Smooth muscle cell (in vitro differentiated cells): ENCODE measurements at regions not wholly inside any gene's neighbourhood (a gene's known extent, or its start where the extent isn't known, plus 50 kb on each side); places are given as distances from the start of the nearest gene placed in this dataset.

Experiments
- DNase-seq: peaks from one replicate; lab custom pipeline; 2025; ENCODE audit not compliant: unreplicated experiment; lab: John Stamatoyannopoulos, UW
- H2AFZ ChIP-seq: fragments of 200-600 bp; sonication (generic); 2 replicates; pipeline ENCODE4 v1.6.0; 2016; ENCODE audit warnings: antibody characterized with exemption, low read depth, mild to moderate bottlenecking
- H3F3A ChIP-seq: fragments of 200-600 bp; sonication (generic); 2 replicates; pipeline ENCODE4 v1.6.0; 2017; ENCODE audit warnings: antibody characterized with exemption, low read depth
- H3K27ac ChIP-seq: fragments of 200-600 bp; sonication (generic); 2 replicates; pipeline ENCODE4 v1.5.1; 2016; ENCODE audit warnings: low read depth, mild to moderate bottlenecking
- H3K27me3 ChIP-seq: fragments of 200-600 bp; sonication (generic); 2 replicates; pipeline ENCODE4 v1.6.1; 2016; ENCODE audit warnings: low read depth, mild to moderate bottlenecking
- H3K36me3 ChIP-seq: fragments of 200-600 bp; sonication (generic); 2 replicates; pipeline ENCODE4 v1.5.1; 2016; ENCODE audit warnings: low read depth
- H3K4me1 ChIP-seq: fragments of 200-600 bp; sonication (generic); 2 replicates; pipeline ENCODE4 v1.5.1; 2016; ENCODE audit warnings: low read depth
- H3K4me2 ChIP-seq: fragments of 200-600 bp; sonication (generic); 2 replicates; pipeline ENCODE4 v1.6.0; 2016; ENCODE audit warnings: mild to moderate bottlenecking
- H3K4me3 ChIP-seq: fragments of 200-600 bp; sonication (generic); 2 replicates; pipeline ENCODE4 v1.5.1; 2016; ENCODE audit warnings: mild to moderate bottlenecking
- H3K79me2 ChIP-seq: fragments of 200-600 bp; sonication (generic); 2 replicates; pipeline ENCODE4 v1.6.0; 2016; ENCODE audit warnings: low read depth, mild to moderate bottlenecking
- H3K9ac ChIP-seq: fragments of 200-600 bp; sonication (generic); 2 replicates; pipeline ENCODE4 v1.6.0; 2016; ENCODE audit warnings: low read depth
- H3K9me3 ChIP-seq: fragments of 200-600 bp; sonication (generic); replicated peaks from 2 replicates; pipeline ENCODE4 v1.5.1; 2016; ENCODE audit warnings: low read depth
- H4K20me1 ChIP-seq: fragments of 200-600 bp; sonication (generic); 2 replicates; pipeline ENCODE4 v1.6.0; 2016; ENCODE audit warnings: low read depth
- WGBS: methylation state at CpG from one replicate; pipeline ENCODE4 v1.1.7; 2016; ENCODE audit warnings: low lambda C conversion rate; 5-methylcytosine and 5-hydroxymethylcytosine counted together
- TF ChIP-seq, protein P1 (sequence below): fragments of 200-600 bp; sonication (generic); IDR thresholded peaks from 2 replicates; pipeline ENCODE4 v1.5.1; 2017; ENCODE audit warnings: borderline replicate concordance, mild to moderate bottlenecking, antibody characterized with exemption; ENCODE audit not compliant: insufficient read depth, poor library complexity, severe bottlenecking

DNA sequence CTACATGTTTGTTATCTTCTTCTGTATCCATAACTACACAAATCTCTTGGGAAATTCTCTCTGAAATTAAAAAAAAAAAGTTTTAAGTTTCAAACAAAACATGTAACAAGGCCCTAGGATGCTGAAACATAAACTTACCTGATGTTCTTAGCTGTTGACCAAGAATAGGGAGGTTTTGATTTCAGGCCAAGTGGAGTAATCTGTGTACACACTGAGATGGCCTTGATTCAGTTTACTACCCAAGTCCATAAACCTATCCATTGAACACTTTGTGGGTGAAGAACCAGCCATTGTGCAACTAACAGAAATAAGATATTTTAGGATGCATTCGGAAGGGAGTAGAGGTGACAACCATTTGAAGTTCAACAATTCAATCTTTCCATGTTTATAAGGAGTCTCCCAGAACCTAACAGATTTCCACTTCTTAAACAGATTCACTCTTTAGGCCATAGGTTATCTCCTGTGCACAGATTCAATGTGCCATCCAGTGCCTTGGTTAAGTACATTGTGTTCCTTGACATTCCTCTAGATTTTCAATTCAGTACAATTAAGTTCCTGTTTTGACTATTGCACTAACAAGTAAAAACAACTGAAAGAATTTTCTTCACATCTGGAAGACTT lies 143.1 kb downstream of the CRPPA start:
- no peaks in the 10 kb centered on the region for H3K36me3 ChIP-seq
- WGBS: 91% methylated on average over 1 of the region's 1 CpG
- H3K79me2 ChIP-seq: no peaks in the 10 kb centered on the region
- H3K4me2 ChIP-seq: no peak overlapping the region
- TF ChIP-seq, protein P1, sequence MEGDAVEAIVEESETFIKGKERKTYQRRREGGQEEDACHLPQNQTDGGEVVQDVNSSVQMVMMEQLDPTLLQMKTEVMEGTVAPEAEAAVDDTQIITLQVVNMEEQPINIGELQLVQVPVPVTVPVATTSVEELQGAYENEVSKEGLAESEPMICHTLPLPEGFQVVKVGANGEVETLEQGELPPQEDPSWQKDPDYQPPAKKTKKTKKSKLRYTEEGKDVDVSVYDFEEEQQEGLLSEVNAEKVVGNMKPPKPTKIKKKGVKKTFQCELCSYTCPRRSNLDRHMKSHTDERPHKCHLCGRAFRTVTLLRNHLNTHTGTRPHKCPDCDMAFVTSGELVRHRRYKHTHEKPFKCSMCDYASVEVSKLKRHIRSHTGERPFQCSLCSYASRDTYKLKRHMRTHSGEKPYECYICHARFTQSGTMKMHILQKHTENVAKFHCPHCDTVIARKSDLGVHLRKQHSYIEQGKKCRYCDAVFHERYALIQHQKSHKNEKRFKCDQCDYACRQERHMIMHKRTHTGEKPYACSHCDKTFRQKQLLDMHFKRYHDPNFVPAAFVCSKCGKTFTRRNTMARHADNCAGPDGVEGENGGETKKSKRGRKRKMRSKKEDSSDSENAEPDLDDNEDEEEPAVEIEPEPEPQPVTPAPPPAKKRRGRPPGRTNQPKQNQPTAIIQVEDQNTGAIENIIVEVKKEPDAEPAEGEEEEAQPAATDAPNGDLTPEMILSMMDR: no peak
- H3F3A ChIP-seq: no peaks in the 10 kb centered on the region
- no peak overlapping the region for H3K9ac ChIP-seq
- H3K4me3 ChIP-seq: no peak overlapping the region
- H3K4me1 ChIP-seq: no peaks in the 10 kb centered on the region
- no peak overlapping the region for H2AFZ ChIP-seq
- no peaks in the 10 kb centered on the region for H3K9me3 ChIP-seq
- no peaks in the 10 kb centered on the region for H4K20me1 ChIP-seq
- DNase-seq: no peak
- no peaks in the 10 kb centered on the region for H3K27me3 ChIP-seq
- no peak overlapping the region for H3K27ac ChIP-seq

DNA sequence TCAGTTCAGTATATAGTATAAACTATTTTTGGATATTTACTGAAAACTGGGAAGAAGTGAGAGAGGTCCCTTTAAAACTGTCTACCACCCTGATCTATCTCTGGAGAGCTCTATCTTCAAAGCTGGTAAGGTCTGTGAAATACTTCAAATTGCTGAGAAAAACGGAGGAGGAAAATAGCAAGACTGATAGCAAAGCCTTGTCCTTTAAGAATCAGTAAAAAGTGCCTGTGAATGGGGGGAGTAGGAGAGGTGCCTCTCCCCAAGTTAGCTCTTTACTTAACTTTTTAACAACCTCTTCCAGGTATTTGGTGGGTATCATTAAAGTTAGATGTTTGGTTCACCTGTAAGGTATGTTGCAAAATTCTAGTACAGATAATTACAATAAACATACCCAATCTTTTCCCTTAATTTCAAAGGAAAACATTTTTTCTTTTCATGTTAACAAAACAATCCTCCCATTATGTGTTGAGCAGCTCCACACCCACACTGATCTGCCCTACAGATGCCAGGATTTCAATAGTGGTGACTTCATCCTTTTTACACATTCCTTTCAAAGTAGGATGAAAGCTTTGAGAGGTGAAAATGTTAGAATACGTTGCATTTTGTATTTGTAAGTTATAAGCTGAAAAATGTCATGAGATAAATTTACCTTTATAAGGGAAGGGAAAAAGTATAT lies 149.2 kb downstream of the CRPPA start:
- H3F3A ChIP-seq: no peaks in the 10 kb centered on the region
- H3K9me3 ChIP-seq: no peaks in the 10 kb centered on the region
- H4K20me1 ChIP-seq: no peaks in the 10 kb centered on the region
- H3K27me3 ChIP-seq: no peaks in the 10 kb centered on the region
- DNase-seq: no peak
- TF ChIP-seq, protein P1: no peak
- H3K9ac ChIP-seq: no peak overlapping the region
- H3K4me3 ChIP-seq: no peak overlapping the region
- H3K79me2 ChIP-seq: no peaks in the 10 kb centered on the region
- no peak overlapping the region for H2AFZ ChIP-seq
- no peak overlapping the region for H3K27ac ChIP-seq
- 6% methylated on average over 2 of the region's 2 CpGs for WGBS
- H3K36me3 ChIP-seq: no peaks in the 10 kb centered on the region
- peak overlapping the region; percentile 12 for H3K4me2 ChIP-seq
- peaks cover 8% of the 10 kb centered on the region for H3K4me1 ChIP-seq

DNA sequence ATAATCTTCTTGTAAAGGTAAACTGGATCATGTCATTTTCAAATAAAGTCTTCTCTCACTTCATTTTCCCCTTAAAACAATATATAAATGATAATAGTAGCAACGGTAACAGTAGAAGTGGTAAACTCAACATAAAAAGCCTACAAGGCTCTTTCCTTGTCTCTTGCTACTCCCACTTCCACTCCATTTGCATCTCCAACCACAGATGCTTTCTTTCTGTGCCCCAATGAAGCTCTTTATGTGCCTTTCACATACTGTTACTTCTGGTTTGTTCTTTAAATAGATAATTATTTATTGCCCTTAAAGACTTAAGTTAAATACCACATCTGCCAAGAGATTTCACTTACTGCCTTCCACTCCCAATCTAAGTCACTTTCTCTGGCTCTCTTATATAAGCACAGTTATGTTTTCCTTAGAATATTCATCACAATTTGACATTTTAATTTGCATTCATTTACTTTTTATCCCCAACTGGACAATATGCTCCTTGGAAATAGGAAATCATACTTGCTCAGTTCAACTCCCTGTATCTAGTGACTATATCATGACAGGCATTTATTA lies 149.9 kb downstream of the CRPPA start:
- 64% methylated on average over 1 of the region's 1 CpG for WGBS

More for the DNA sequence above, 149.9 kb downstream of the CRPPA start:
- no peaks in the 10 kb centered on the region for H4K20me1 ChIP-seq
- H3K4me1 ChIP-seq: peaks cover 8% of the 10 kb centered on the region
- no peak overlapping the region for H2AFZ ChIP-seq
- H3K4me3 ChIP-seq: no peak overlapping the region
- no peak overlapping the region for H3K27ac ChIP-seq
- H3F3A ChIP-seq: no peaks in the 10 kb centered on the region
- TF ChIP-seq, protein P1: no peak
- no peak overlapping the region for H3K9ac ChIP-seq
- H3K36me3 ChIP-seq: no peaks in the 10 kb centered on the region
- H3K4me2 ChIP-seq: peak overlapping the region; percentile 12
- H3K9me3 ChIP-seq: no peaks in the 10 kb centered on the region
- H3K79me2 ChIP-seq: no peaks in the 10 kb centered on the region
- H3K27me3 ChIP-seq: no peaks in the 10 kb centered on the region
- DNase-seq: no peak
